ENCODE measurements at regions not wholly inside any gene's neighbourhood (a gene's known extent, or its start where the extent isn't known, plus 50 kb on each side); places are given as distances from the start of the nearest gene placed in this dataset.

DNA sequence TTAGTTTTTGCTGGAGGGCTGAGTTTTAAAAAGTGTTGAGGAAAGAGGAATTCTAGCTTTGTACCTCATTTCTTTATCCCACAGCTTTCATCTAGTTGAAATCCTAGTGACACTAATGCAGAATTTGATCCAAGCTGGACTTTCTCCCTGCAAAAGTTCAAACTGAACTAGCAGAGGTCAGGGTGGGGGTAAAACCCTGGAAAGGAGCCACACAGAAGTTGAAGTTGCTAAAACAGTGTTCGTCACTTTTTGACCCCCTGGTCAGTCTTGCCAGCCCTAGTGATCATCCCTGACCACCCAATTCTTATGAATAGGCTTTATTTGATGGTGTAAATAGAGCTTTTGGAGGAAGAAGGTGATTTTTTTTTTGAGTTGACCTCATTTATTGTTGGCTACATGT is 390.4 kb downstream of the TMEM38B start (continued):
- TF ChIP-seq, protein P1, sequence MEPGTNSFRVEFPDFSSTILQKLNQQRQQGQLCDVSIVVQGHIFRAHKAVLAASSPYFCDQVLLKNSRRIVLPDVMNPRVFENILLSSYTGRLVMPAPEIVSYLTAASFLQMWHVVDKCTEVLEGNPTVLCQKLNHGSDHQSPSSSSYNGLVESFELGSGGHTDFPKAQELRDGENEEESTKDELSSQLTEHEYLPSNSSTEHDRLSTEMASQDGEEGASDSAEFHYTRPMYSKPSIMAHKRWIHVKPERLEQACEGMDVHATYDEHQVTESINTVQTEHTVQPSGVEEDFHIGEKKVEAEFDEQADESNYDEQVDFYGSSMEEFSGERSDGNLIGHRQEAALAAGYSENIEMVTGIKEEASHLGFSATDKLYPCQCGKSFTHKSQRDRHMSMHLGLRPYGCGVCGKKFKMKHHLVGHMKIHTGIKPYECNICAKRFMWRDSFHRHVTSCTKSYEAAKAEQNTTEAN (CRISPR knock-in tag; IDR thresholded peaks at IDR 0.05) = no peak

DNA sequence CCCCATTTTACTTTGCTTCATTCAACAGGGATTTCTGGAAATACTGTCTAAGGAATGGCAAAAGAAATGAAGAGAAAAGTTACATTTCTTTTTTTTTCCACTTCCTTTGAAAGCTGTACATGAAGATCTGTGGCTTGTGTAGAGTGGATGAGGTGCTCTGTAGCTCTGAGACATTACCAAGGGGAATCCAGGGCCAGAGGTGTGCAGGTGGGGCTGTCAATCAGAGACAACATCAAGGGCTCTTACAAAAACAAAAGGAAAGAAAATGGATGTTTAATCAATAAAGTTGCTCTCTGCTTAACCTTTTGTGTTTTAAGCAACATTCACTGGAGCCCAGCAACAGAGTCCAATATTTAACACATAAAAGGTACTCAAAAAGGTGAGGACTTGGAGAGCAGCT is 391.1 kb downstream of the TMEM38B start:
- Mint-ChIP-seq H3K27ac (no peak overlapping the region), H3K36me3 (no peaks in the 10 kb centered on the region), H3K27me3 (ENCODE audit: low read depth) (no peaks in the 10 kb centered on the region), H3K9me3 (peaks cover 10% of the 10 kb centered on the region), H3K4me1 (peaks cover 2% of the 10 kb centered on the region; the same call in 1 of the 2 replicates), H3K4me3 (no peak overlapping the region)
- ChIA-PET POLR2A (no interaction called here), CTCF (no interaction called here)
- ATAC-seq = no peak
- DNase-seq (ENCODE audit: low spot score) = no peak
- TF ChIP-seq, protein P2, sequence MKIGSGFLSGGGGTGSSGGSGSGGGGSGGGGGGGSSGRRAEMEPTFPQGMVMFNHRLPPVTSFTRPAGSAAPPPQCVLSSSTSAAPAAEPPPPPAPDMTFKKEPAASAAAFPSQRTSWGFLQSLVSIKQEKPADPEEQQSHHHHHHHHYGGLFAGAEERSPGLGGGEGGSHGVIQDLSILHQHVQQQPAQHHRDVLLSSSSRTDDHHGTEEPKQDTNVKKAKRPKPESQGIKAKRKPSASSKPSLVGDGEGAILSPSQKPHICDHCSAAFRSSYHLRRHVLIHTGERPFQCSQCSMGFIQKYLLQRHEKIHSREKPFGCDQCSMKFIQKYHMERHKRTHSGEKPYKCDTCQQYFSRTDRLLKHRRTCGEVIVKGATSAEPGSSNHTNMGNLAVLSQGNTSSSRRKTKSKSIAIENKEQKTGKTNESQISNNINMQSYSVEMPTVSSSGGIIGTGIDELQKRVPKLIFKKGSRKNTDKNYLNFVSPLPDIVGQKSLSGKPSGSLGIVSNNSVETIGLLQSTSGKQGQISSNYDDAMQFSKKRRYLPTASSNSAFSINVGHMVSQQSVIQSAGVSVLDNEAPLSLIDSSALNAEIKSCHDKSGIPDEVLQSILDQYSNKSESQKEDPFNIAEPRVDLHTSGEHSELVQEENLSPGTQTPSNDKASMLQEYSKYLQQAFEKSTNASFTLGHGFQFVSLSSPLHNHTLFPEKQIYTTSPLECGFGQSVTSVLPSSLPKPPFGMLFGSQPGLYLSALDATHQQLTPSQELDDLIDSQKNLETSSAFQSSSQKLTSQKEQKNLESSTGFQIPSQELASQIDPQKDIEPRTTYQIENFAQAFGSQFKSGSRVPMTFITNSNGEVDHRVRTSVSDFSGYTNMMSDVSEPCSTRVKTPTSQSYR (CRISPR knock-in tag; IDR thresholded peaks at IDR 0.05) = no peak

DNA sequence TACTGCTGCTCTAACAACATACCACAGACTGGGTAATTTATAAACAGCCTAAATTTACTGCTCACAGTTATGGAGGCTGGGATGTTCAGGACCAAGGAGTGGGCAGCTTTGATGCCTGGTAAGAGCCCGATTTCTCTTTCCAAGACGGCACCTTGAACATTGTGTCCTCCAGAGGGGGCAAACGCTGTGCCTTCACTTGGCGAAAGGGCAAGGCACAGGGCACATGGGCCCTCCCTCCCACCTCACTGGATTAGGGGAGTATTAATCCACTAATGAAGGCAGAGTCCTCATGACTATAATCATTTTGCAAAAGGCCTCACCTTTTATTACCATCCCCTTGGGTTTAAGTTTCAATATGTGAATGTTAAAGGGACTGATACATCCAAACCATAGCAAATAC is 397.7 kb downstream of the TMEM38B start:
- CTCF ChIA-PET = no interaction called here
- POLR2A ChIA-PET = no interaction called here
- Mint-ChIP-seq H3K4me3 (no peak overlapping the region), H3K27me3 (ENCODE audit: low read depth) (no peaks in the 10 kb centered on the region), H3K4me1 (no peaks in the 10 kb centered on the region; the same call in 1 of the 2 replicates), H3K36me3 (peaks cover 5% of the 10 kb centered on the region), H3K27ac (no peak overlapping the region), H3K9me3 (peaks cover 6% of the 10 kb centered on the region)
- TF ChIP-seq, protein P3, sequence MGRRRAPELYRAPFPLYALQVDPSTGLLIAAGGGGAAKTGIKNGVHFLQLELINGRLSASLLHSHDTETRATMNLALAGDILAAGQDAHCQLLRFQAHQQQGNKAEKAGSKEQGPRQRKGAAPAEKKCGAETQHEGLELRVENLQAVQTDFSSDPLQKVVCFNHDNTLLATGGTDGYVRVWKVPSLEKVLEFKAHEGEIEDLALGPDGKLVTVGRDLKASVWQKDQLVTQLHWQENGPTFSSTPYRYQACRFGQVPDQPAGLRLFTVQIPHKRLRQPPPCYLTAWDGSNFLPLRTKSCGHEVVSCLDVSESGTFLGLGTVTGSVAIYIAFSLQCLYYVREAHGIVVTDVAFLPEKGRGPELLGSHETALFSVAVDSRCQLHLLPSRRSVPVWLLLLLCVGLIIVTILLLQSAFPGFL (CRISPR knock-in tag; IDR thresholded peaks at IDR 0.05; ENCODE audit: borderline replicate concordance) = no peak
- TF ChIP-seq TCF7 (CRISPR knock-in tag; IDR thresholded peaks at IDR 0.05; ENCODE audit: low read depth) (no peak), MYBL2 (CRISPR knock-in tag; IDR thresholded peaks at IDR 0.05) (no peak), TEAD4 (CRISPR knock-in tag; IDR thresholded peaks at IDR 0.05) (no peak), ZNF416 (CRISPR knock-in tag; IDR thresholded peaks at IDR 0.05) (no peak)
- DNase-seq (ENCODE audit: low spot score) = peak; percentile 11
- peak; percentile 61 for ATAC-seq

DNA sequence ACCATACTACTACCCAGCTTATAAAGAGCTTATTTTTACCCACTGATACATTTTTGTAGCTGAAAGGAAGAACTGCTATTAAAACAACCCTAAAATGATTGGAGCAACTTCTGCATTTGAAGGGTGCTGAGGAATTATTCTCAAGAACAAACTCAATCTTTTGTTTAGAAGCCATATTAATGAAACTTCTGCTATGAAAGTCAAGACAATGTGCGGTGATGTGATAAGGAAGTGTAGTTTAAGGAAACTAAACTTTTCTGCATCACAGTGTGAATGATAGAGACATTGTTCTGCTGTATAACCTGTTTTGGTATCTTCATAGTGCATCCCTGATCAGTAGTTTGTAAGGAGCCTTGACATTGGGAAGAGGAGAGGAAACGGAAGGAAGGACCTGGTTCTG is 408.5 kb downstream of the TMEM38B start:
- no peaks in the 10 kb centered on the region for H3K36me3 Mint-ChIP-seq
- no peaks in the 10 kb centered on the region for H3K27me3 Mint-ChIP-seq (ENCODE audit: low read depth)
- CTCF ChIA-PET = no interaction called here
- TF ChIP-seq ZNF219 (CRISPR knock-in tag; IDR thresholded peaks at IDR 0.05; ENCODE audit: borderline replicate concordance) = no peak
- TF ChIP-seq HMGA2 (CRISPR knock-in tag; IDR thresholded peaks at IDR 0.05) = no peak
- peaks cover 11% of the 10 kb centered on the region for H3K9me3 Mint-ChIP-seq
- H3K4me1 Mint-ChIP-seq = no peaks in the 10 kb centered on the region
- no peak overlapping the region for H3K4me3 Mint-ChIP-seq
- POLR2A ChIA-PET = no interaction called here
- DNase-seq (ENCODE audit: low spot score) = no peak
- ATAC-seq = no peak
- no peak overlapping the region for H3K27ac Mint-ChIP-seq

DNA sequence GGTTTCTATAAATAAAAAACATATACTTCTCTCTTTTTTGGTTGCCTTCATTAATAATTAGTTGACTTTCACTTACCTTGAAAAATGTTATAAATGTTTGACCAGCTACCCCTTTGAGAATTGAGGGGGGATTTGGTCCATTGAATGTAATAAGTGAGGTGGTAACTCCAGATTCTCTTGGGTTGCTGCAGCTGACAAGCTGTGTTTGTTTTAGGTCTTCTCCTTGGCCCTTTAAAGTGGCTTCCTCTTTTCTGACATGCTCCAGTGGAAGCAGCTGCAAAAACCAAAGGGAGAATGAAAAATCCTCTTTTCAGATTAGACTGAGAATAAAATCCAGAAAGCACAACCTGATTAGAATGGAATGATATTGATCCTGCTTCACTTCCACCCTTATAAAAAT is 410.5 kb downstream of the TMEM38B start:
- POLR2A ChIA-PET = no interaction called here
- H3K4me1 Mint-ChIP-seq = no peaks in the 10 kb centered on the region
- no peak for DNase-seq (ENCODE audit: low spot score)
- TF ChIP-seq, protein P4, sequence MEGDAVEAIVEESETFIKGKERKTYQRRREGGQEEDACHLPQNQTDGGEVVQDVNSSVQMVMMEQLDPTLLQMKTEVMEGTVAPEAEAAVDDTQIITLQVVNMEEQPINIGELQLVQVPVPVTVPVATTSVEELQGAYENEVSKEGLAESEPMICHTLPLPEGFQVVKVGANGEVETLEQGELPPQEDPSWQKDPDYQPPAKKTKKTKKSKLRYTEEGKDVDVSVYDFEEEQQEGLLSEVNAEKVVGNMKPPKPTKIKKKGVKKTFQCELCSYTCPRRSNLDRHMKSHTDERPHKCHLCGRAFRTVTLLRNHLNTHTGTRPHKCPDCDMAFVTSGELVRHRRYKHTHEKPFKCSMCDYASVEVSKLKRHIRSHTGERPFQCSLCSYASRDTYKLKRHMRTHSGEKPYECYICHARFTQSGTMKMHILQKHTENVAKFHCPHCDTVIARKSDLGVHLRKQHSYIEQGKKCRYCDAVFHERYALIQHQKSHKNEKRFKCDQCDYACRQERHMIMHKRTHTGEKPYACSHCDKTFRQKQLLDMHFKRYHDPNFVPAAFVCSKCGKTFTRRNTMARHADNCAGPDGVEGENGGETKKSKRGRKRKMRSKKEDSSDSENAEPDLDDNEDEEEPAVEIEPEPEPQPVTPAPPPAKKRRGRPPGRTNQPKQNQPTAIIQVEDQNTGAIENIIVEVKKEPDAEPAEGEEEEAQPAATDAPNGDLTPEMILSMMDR (IDR thresholded peaks at IDR 0.05) = no peak
- no peak for TF ChIP-seq IRF2 (CRISPR knock-in tag; IDR thresholded peaks at IDR 0.05; ENCODE audit: borderline replicate concordance, low read depth)
- TF ChIP-seq, protein P5, sequence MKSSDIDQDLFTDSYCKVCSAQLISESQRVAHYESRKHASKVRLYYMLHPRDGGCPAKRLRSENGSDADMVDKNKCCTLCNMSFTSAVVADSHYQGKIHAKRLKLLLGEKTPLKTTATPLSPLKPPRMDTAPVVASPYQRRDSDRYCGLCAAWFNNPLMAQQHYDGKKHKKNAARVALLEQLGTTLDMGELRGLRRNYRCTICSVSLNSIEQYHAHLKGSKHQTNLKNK (CRISPR knock-in tag; IDR thresholded peaks at IDR 0.05) = no peak
- TF ChIP-seq PRRX2 (CRISPR knock-in tag; IDR thresholded peaks at IDR 0.05) = no peak
- TF ChIP-seq SP1 (CRISPR knock-in tag; conservative IDR thresholded peaks at IDR 0.05) = no peak
- TF ChIP-seq, protein P3 (CRISPR knock-in tag; IDR thresholded peaks at IDR 0.05; ENCODE audit: borderline replicate concordance) = no peak
- TF ChIP-seq, protein P6, sequence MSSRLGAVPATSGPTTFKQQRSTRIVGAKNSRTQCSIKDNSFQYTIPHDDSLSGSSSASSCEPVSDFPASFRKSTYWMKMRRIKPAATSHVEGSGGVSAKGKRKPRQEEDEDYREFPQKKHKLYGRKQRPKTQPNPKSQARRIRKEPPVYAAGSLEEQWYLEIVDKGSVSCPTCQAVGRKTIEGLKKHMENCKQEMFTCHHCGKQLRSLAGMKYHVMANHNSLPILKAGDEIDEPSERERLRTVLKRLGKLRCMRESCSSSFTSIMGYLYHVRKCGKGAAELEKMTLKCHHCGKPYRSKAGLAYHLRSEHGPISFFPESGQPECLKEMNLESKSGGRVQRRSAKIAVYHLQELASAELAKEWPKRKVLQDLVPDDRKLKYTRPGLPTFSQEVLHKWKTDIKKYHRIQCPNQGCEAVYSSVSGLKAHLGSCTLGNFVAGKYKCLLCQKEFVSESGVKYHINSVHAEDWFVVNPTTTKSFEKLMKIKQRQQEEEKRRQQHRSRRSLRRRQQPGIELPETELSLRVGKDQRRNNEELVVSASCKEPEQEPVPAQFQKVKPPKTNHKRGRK (CRISPR knock-in tag; IDR thresholded peaks at IDR 0.05; ENCODE audit: borderline replicate concordance) = no peak
- no peak for TF ChIP-seq ETV6 (CRISPR knock-in tag; IDR thresholded peaks at IDR 0.05)

More for the DNA sequence above, 410.5 kb downstream of the TMEM38B start:
- Mint-ChIP-seq H3K27me3 (ENCODE audit: low read depth) (no peaks in the 10 kb centered on the region), H3K27ac (no peak overlapping the region), H3K4me3 (no peak overlapping the region), H3K9me3 (peaks cover 12% of the 10 kb centered on the region), H3K36me3 (no peaks in the 10 kb centered on the region)
- ATAC-seq = no peak
- CTCF ChIA-PET = no interaction called here

Data from WTC11 (cell line).